ENCODE measurements at regions not wholly inside any gene's neighbourhood (a gene's known extent, or its start where the extent isn't known, plus 50 kb on each side); places are given as distances from the start of the nearest gene placed in this dataset.

DNA sequence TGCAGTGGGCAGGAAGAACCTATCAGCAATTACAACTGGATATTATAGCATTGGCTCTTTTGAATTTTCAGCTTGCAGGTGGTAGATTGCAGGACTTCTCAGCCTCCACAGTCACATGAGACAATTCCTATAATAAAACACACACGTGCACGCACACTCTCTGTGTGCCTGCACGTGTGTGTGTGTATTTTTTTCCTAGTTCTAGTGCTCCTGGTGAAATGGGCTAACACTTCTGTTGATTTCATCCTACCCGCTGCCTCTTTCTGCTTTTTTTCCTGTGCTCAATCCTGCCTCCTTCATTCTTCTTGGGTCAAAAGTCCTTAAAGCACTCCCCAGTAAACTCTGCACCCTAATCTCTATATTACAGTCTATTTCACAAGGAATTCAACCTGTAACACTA, 320.1 kb downstream of the OSTF1 start:
- no peak for DNase-seq (ENCODE audit: low read depth)

DNA sequence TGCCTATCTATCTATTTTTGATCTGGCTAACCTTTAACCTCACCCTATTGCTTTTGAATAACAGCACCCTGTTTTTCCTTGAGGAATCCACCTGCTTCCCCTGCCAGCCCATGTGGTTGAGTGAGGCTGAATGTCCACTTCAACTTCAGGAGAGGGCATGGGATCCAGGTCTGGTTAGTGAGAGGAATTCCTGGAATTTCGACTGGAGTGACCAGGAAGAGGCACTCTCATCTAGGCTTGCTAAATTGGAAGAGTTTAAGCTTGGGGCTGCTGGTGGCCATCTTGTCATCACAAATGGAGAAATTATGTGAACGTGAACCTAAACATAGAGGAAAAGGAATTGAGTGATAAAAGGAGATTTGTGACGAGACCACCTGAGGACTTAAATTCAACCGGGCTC, 322.1 kb downstream of the OSTF1 start:
- DNase-seq (ENCODE audit: low read depth), result no peak

DNA sequence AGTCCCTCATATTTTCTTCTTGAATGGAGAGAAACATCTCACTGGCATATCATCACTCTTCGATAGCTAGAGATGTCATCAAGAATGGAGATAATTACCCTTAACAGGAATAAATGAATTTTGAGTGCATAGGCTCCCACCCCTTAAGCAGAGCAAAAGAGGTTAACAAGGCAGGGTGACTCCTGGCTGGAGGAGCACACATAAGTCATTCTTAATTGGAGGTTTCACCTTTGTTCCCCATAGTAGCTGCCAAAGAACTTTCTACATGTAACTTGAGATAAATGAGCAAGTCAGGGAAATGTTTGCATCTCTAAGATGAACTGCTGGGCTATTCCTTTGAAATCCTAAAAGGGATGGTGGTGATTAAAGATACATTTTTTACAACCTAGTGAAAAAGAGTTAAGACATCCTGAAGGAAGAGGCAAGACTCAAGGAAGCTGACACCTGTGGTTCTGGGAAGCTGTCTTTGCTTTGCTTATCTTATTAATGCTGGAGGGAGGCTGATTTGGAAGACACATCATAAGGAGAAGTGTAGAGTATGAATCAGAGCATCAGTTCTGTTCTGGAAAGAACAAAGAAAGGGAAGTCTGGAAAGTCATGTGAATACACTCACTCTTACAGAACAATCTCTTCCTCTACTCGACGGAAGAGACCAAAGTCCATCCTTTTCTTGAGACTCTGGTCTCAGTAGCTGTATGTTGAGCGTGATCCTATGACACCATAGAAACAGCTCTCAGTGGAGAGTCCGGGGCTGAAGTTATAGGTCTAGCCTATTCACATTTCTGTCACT, 326.3 kb downstream of the OSTF1 start:
- DNase-seq (ENCODE audit: low read depth), result no peak

DNA sequence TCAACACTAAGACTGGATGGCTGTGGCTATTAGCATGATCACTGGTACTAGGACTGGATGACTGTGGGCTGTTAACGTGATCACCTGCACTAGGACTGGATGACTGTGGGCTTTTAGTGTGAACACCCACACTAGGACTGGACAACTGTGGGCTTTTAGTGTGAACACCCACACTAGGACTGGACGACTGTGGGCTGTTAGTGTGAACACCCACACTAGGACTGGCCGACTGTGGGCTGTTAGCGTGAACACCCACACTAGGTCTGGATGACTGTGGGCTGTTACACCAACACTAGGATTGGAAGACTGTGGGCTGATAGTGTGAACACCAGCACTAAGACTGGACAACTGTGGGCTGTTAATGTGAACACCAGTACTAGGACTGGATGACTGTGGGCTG, 329.2 kb downstream of the OSTF1 start:
- no peak for DNase-seq (ENCODE audit: low read depth)

DNA sequence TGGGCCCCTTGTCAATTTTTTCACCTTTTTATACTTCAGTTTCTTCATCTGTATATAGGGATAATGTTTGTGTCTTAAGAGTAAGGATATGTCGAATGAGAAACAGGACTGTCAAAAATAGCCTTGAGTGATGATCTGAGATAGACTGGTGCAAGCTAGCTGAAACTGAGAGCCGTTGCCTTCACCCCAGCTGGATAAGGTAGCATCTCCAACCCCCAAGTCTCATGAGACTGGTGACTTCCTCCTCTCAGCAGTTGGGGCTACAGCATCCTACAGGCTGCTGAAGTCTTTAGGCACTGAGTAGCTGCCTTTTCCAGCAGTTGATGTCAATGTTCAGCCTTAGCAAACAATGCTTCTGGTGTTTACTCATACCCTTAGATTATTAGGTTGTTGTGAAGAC, 330.2 kb downstream of the OSTF1 start:
- DNase-seq (ENCODE audit: low read depth), result no peak

DNA sequence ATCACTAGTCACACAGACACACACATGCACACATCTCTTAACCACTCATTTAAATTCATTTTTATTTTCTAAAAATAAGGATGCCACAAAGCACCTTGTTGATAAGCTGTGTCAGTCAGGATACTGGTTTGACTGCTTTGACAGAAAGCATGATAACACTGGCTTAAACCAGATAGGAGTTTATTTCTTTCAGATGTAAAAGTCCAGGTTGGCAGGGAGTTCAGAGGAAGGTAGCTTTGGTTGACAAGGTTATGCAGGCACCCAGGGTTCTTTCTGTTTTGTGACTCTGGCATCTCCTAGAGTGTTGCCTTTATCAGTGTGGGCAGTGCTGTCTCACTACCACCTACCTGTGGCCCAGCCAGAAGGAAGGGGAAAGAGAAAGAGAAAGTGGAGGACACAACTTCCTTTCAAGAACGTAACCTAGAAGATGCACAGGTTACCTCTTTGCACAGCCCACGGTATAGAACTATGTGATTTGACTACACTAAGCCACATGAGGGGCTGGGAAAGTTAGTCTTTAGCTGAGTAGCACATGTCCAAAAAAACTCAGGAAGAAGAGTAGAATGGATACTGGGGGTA, 334.7 kb downstream of the OSTF1 start:
- DNase-seq (ENCODE audit: low read depth), result no peak

DNA sequence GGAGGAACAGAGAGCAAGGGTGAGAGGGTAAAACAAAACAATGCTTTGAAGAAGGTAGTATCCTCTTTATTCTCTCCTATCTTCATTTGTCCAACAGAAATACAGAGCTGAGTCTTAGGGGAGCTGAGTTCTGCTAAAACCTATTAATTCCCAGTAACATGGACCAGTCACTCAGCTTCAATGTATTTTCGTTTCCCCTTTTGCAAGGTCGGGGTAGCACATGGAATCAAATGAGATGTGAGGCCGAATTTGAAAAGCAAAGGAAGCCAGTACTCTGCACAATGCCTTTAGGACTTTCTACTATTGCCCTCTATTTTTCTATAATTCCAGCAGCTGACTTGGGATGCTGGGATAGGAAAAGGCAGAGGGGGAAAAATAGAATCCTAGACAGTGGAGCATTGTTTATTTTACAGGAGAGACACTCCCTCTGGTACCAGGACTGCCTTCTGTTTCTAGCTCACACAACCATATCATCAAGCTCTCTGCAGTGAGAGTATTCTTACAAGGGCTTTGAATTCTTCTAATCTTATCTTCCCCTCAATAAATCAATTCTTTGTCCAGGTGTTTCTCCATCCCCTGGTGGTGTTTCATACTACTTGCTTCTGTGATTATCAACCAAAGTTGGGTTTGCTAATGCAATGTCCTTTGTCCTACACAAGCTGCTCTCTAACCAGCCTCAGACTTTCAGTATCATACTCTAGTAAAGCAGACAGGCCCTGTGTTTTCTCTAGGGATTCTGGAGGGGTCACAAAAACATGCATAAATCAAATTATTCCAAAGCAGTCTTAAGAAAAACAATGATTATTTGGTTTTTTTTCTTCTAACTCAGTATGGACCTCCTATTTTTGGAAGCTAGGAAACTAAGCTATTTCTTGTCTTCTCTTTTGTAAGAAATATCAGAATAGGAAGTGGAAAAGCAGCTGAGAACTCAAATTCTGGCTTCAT, 341.5 kb downstream of the OSTF1 start:
- DNase-seq (ENCODE audit: low read depth), result no peak

DNA sequence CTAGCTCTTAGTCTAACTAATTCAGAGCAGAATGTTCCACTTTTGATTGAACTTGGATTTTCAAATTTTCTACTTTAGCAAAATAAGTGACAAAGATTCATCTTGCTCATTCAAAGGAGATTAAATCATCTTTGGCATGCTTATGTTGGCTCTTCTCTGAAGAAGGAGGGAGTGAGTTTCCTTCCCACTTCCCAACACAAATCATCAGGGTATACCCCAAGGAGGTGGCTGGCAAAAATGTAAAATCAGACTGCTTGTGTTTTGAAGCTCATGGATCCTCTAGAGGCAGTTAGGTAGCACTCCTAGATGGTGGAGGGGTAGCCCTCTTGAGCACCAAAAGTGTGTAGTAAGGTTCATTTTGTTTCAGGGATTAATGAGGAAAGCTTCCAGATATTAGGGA, 343.1 kb downstream of the OSTF1 start:
- no peak for DNase-seq (ENCODE audit: low read depth)

DNA sequence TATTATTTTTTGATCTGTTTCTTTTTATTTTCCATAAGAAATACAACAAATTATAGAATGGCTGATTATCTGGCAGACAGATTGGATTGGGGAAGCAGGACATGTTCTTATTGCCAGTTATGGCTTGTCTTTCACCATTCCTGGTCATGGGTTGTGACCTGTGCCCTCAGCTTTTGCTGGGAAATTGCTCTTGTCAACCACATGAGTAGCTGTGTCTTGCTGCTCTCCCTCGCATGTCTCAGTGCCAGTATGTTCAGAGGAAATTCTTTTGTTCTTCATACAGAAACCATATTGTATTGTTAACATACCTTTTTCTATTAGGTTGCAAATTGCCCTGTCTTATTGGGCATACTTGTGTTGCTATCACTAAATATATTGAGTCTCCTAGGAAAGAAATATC, 344.1 kb downstream of the OSTF1 start:
- no peak for DNase-seq (ENCODE audit: low read depth)

DNA sequence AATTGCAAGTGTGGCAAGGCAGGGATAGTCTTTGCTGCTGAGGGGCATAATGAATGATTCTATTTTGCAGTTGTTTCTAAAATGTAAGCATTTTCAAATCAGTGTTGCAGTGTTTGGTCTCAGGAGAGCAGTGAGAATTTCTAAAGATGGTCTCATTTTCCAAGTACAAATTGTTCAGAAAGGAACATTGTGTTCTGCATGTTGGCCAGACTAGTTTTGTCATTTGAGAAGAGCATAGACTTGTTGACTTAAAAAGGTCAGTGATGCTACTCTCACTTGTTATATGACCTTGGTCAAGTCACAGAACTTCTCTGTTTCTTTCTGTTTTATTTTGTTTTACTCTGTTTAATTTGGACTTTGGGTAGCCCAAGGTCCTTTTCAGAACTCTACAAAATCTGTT, 344.6 kb downstream of the OSTF1 start:
- DNase-seq (ENCODE audit: low read depth), result no peak

DNA sequence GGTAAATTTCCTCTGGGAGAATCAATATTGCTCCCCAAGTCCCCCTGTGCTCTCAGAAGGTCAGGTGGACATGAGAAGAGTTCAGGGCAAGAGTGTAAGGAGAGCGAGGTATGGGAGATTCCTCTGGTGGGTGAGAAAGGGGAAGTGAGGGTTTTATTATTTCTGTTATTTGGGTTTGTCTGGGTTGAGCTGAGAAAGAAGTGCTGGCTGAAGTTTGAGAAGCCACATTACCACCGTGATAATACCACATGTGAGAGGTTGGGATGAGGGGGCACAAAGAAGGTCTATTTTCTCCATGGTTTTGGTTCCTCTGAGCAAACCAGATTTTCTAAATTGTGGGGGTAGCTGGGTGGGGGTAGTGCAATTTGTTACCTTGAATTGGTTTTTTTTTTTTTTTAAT, 350.4 kb downstream of the OSTF1 start:
- no peak for DNase-seq (ENCODE audit: low read depth)

DNA sequence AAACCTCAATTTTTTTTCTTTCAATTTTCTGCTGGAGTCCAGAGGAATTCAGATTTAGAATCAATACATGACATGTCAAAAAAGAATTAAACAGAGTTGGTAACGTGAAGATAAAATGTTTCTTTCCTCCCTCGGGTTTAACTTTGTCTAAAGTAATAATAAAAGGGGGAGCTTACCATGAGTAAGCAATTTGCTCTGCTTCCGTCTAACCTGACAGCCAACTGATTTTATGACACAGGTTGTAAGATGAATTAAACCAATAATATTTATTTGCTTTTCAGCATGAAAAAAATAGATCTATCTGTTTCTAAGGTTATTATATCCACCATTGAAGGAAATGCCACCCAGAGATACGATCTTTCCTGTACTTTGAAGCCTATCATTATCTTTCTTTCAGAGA, 352.6 kb downstream of the OSTF1 start:
- DNase-seq (ENCODE audit: low read depth), result no peak

DNA sequence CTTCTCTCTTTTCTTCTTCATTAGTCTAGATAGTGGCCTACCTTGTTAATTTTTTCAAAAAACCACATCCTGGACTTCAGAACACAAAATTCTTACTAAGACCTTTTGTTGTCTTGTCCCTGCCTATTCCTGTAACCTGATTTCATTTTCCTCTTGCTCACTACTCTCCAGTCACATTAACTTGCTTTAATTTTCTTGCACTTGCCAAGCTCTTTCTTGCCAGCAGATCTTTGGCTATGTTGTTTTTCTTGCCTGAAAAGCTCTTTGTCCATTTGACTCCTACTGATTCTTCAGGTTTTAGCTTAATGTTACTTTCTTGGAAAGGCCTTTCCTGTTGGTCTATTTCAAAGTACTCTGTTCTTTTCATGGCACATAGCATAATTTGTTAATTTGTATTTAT, 356.8 kb downstream of the OSTF1 start:
- DNase-seq (ENCODE audit: low read depth), result no peak

DNA sequence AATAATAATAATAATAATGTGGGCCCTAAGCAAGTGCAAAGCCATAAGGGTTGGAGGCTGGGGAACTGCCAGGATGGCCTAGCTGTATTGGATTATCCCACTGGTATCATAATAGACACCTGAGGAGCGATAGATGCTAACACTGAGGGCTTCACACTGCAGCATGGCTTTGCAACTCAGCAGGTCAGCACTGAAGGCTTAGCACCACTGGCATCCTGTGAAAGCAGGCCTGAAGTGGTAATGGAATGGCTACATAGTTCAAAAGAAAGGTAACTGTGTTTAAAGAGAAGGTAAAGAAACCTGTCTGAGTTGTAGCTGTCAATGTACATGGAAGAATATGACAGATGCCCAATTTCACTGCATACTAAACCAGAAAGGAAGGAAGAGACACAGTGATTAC, 359.0 kb downstream of the OSTF1 start:
- DNase-seq (ENCODE audit: low read depth), result no peak

DNA sequence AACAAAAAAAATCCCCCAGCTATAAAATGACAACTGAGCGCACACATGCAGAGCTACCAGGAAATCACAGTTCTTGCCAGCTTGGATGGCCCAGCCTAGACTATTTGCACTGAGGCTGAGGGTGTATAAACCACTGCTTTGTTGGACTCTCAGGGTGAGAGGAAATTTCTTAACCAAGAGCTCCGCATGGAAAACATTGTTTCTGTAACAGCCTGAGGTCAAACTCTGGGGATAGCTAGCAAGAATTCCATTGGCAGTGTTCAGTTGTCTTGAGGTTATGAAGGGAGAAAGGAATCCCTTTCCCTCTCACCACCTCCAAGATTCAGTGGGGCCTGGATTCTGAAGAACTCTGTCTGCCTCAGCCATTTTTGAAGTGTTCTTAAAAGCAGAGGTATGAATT, 360.0 kb downstream of the OSTF1 start:
- peak; percentile 53 for DNase-seq (ENCODE audit: low read depth)

DNA sequence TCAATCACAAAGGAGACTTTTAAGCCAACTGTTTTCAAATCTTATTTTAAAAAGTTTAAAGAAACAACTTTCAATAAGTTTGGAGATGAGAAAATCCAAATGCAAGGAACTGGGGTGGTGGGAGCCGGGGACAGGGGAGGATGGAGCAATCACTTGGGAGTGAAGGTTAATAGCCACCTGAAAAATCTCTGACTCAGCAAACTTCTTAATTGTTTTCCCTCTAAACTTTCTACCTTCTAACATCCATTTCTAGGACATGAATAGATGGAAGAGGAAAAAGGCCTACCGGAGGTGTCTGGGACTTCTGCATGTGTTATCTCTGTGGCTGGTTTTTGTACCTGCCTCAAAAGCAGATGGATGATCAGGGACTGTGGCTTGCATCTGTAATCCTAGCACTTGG, 360.6 kb downstream of the OSTF1 start:
- no peak for DNase-seq (ENCODE audit: low read depth)

DNA sequence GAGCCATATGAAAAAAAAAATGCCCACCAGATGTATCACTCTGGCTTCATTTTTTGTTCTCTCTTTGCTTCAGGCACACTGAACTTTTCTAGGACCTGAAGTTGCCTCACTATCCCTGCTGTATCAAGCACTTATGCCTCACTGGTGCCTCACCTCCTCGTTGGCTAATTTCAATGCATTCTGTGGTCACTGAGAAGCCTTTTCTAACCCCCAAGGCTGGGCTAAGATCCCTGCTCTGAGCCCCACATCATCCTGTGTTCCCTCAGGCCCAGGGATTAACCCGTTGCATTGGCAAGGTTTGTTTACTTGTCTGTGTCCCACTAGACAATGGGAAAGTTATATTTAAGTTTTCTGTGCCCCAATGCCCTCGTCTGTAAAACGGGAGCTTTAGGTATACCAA, 362.7 kb downstream of the OSTF1 start:
- peak; percentile 41 for DNase-seq (ENCODE audit: low read depth)

DNA sequence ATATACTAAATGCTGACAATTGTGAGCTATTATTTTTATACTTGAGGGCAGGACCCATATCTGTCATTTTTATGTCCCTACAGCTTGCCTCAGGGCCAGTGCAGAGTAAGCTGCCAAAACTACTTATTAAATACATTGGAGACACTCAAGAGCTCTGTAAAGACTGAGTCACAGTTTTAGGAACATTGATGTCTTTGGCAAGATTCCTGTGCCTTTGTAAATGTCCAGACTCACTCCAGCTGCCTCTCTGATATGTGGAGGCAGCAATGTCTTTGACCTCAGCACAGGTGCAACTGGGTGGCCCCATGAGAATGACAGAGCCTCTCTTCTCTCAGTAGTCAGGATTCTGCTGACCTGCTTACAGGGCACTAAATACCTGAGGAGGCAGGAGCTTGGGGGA, 363.2 kb downstream of the OSTF1 start:
- peak; percentile 80 for DNase-seq (ENCODE audit: low read depth)

DNA sequence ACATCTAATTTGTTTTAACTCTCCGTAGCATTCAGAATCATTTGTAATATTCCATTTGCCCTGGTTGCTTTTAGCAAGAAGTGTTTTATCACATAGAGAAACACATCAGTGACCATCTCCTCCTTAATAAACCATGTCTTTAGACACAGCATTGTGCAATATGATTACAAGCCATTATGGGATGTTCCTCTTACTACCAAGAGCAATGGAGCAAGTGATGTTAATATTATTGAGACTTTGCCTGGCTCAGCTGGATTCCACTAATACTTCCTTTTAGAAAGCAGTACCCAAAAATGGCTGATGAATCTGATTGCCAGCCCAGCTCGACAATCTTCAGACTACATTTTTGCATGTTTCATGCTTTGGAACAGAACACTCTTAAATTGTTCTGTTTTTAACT, 364.2 kb downstream of the OSTF1 start:
- DNase-seq (ENCODE audit: low read depth), result no peak

DNA sequence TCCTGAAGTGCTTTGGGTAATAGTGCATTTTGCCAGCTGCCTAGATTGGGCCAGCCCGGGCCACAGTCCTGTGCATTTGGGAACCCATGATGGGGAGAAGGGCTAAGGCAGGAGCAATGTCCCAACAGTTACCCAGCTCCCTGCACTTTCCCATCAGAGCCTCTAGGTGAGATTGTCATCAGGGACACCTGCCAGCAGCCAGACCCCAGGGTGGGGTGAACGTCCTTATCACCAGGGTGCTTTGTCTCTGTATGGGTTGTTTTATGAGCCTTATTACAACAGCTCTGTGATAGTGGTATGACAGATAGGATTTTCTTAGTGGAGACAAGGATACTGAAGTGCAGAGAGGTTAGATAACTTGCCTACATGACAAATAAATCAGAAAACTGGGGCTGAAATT, 365.7 kb downstream of the OSTF1 start:
- no peak for DNase-seq (ENCODE audit: low read depth)

DNA sequence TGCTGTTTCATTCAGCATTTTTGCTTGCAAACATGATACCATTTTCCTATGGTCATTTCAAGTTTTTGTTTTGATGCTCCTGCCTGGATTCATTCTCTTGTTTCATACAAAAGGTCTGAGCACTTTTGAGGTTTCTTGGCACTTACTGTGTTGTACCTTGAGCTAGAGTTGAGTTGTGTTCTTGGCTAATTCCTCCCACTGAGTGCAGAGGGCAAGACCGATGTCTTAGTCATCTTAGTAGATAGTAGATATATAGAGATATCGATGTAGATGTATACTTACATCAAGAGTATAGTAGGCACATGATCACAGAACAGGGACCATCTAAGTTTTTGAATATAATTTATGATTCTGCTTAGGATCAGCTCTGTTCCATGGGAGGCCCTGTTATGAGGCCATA, 366.6 kb downstream of the OSTF1 start:
- DNase-seq (ENCODE audit: low read depth), result no peak

DNA sequence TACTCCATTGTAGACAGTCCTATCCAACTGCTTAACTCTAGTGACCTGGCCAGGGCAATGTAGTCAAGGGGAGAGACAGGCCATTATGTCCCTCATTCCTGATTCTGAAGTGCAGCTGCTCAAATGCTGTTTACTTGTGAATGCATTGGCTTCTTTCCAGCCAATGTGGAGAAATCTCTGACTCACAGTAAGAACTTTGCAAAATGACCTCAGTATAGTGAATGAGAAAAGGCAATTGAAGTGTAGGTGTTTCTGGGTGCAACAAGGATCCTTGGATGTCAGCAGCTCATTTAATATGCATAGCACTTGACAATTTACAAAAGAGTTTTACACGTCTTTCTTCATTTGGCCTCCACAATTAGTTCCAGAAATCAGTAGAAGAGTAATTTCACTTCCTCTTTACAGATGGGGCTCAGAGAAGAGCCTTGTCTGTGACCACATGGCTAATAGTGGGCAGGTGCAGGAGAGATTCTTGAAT, 367.2 kb downstream of the OSTF1 start:
- peak; percentile 71 for DNase-seq (ENCODE audit: low read depth)

Measured in myocyte (in vitro differentiated cells).